Right atrium auricular region (tissue), 2 donors: ENCODE measurements at regions not wholly inside any gene's neighbourhood (a gene's known extent, or its start where the extent isn't known, plus 50 kb on each side); places are given as distances from the start of the nearest gene placed in this dataset.

Experiments
- DNase-seq: peaks from one replicate; pipeline ENCODE4 v3.0.0-alpha.2; 2019; ENCODE audit warnings: low spot score
- H3K27ac ChIP-seq, 2 donors: fragments of 200-600 bp; sonication (generic); 1 replicate in 1 of 2; 2 replicates in 1 of 2; pipeline ENCODE4 v1.5.1; 2016 to 2019
- H3K27me3 ChIP-seq, 2 donors: fragments of 200-600 bp; sonication (generic); one replicate each; pipeline versions ENCODE4 v1.5.1 to v1.6.0; 2017 to 2019
- H3K36me3 ChIP-seq: fragments of 200-600 bp; sonication (generic); one replicate; pipeline ENCODE4 v1.5.1; 2016
- H3K4me1 ChIP-seq, 2 donors: fragments of 200-600 bp; sonication (generic); one replicate each; pipeline versions ENCODE4 v1.5.1 to v1.6.0; 2017 to 2019
- H3K4me3 ChIP-seq, 2 donors: fragments of 200-600 bp; sonication (generic); 1 replicate in 1 of 2; 2 replicates in 1 of 2; pipeline ENCODE4 v1.5.1; 2017 to 2019; ENCODE audit warnings: mild to moderate bottlenecking in 1 of 2, moderate library complexity in 1 of 2
- H3K9me3 ChIP-seq, 2 donors: fragments of 200-600 bp; sonication (generic); one replicate each; pipeline ENCODE4 v1.5.1; 2019
- CTCF ChIP-seq, 2 donors: fragments of 200-600 bp; sonication (generic); IDR thresholded peaks; one replicate each; pipeline ENCODE4 v1.5.1; 2019; ENCODE audit warnings: antibody characterized with exemption in 2 of 2

GRCh38 chr1:25026730-25027450, 96.8 kb upstream of the RUNX3 start:
- no peak for TF ChIP-seq CTCF (IDR thresholded peaks at IDR 0.05)
- DNase-seq = no peak

GRCh38 chr1:25026304-25026703, 96.2 kb upstream of the RUNX3 start:
- Histone ChIP-seq H3K4me3 (no peak overlapping the region), H3K36me3 (no peaks in the 10 kb centered on the region), H3K4me1 (peaks cover 0 to 12% of the 10 kb centered on the region in 2 donors), H3K9me3 (no peaks in the 10 kb centered on the region), H3K27ac (no peak overlapping the region), H3K27me3 (no peaks in the 10 kb centered on the region)
- TF ChIP-seq CTCF (IDR thresholded peaks at IDR 0.05) = no peak
- no peak for DNase-seq

More at GRCh38 chr1:25026730-25027450, 96.8 kb upstream of the RUNX3 start:
- Histone ChIP-seq H3K36me3 (no peaks in the 10 kb centered on the region), H3K4me3 (no peak overlapping the region), H3K27ac (no peak overlapping the region), H3K4me1 (peaks cover 0 to 12% of the 10 kb centered on the region in 2 donors), H3K9me3 (no peaks in the 10 kb centered on the region), H3K27me3 (no peaks in the 10 kb centered on the region)

- H3K36me3 ChIP-seq = no peaks in the 10 kb centered on the region
- H3K27me3 ChIP-seq = no peaks in the 10 kb centered on the region
- no peak overlapping the region for H3K4me3 ChIP-seq
- peaks cover 0 to 12% of the 10 kb centered on the region in 2 donors for H3K4me1 ChIP-seq
- H3K9me3 ChIP-seq = no peaks in the 10 kb centered on the region
- no peak for TF ChIP-seq CTCF (IDR thresholded peaks at IDR 0.05)
- DNase-seq = no peak
- no peak overlapping the region for H3K27ac ChIP-seq
Observed at GRCh38 chr1:25024615-25025350, 94.7 kb upstream of the RUNX3 start.

GRCh38 chr1:25023826-25024225, 93.8 kb upstream of the RUNX3 start:
- TF ChIP-seq CTCF (IDR thresholded peaks at IDR 0.05) = no peak
- Histone ChIP-seq H3K27me3 (no peaks in the 10 kb centered on the region), H3K27ac (no peak overlapping the region), H3K4me3 (no peak overlapping the region), H3K4me1 (peaks cover 0 to 12% of the 10 kb centered on the region in 2 donors), H3K9me3 (no peaks in the 10 kb centered on the region), H3K36me3 (no peaks in the 10 kb centered on the region)
- no peak for DNase-seq

- Histone ChIP-seq H3K4me3 (no peak overlapping the region), H3K9me3 (no peaks in the 10 kb centered on the region), H3K36me3 (no peaks in the 10 kb centered on the region), H3K4me1 (peaks cover 0 to 12% of the 10 kb centered on the region in 2 donors), H3K27ac (peak overlapping the region in 1 of 2 donors; percentile 5), H3K27me3 (no peaks in the 10 kb centered on the region)
- no peak for DNase-seq
- no peak for TF ChIP-seq CTCF (IDR thresholded peaks at IDR 0.05)
Observed at GRCh38 chr1:25023190-25023578, 93.1 kb upstream of the RUNX3 start.
